G401.6 (cell line): ENCODE measurements at regions not wholly inside any gene's neighbourhood (a gene's known extent, or its start where the extent isn't known, plus 50 kb on each side); places are given as distances from the start of the nearest gene placed in this dataset.
A peak's percentile ranks its signal among the peaks of the same experiment; 100 is the strongest.

ENCODE experiments used
- FAIRE-seq: peaks from 2 replicates; lab custom pipeline; 2012; peaks lifted over from hg19 to GRCh38; lab: Jason Lieb, UNC

- FAIRE-seq: no peak
These were observed 393.8 kb downstream of the ZNF385D start for GRCh38 chr3:21357241-21357640.

DNA sequence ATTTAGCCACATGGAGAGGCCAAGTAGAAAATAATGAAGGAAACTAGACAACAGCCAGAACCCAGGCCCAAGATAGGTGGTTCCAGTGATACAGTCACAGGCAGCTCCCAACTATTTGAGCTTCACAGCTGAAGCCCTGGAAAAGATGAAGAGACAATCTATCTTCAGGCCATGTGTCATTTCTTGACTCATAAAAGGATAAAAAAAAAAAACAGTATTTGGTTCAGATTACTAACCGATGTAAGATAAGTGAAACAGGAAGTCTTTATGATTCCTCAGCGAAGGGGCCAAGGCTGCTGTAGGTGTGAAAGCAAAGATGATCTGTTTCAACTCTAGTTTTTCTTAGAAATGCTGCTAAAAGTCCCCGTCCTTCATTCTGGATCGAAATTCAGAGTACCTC is 394.6 kb downstream of the ZNF385D start:
- FAIRE-seq: no peak

DNA sequence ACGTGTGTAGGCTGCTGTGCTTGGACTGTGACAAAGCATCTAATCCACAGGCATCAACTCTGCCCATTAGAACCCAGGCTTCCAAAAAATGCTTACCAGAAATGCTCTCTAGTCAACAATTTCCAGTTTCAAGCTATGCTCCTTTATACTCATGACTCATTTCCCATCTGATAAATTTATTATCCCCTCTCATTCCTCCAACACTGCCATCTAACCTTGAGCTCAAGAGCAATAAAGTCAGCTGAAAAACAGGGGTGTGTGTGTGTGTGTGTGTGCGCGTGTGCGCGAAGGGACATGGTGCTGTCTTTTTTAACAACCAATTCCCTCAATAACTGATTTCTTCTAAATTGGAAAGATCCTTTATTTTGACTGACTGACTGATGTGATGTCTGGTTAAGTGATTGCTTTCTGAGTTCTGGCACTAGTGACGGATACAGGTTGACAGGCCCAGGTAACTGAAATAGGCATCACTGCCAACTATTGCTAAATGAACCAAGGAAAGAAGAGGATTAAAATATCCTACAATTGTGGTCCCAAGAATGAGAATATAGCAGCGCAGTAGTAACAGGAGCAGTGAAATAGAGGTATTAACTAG is 405.5 kb downstream of the ZNF385D start:
- no peak for FAIRE-seq

DNA sequence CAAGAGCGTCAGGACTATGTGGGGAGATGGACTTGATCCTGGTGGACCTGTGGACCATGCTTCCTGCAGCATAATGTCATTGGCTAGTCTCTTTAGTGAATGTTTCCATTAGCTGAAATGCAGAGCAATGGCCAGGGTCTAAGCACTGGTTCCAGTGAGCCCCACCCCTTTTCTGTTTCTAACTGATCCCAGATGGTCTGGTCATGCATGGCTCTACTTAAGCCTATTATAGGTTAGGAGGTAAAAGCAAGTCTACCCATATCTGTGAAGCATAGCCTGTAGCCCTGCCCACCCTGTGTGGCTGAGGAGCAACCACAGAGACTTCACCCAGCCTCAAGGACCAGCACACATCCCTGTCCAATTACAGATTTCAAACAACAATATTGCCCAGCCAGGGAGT is 419.2 kb downstream of the ZNF385D start:
- no peak for FAIRE-seq

DNA sequence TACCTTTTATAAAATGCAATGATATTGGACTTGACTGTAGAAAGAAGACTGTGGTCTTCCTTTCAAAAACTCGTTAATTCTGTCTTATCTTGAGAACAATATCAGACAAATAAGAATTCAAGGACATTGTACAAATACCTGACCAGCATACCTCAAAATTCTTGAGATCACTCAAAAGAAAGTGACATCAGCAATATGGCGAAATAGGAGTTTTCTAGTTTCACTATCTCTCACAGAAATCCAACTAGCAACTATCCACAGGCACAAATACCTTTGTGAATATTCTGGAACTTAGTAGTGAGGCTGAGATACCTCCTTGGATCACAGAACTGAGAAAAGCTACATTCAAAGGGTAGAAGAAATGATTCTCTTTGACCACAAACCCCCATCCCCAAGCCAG is 419.7 kb downstream of the ZNF385D start:
- no peak for FAIRE-seq

GRCh38 chr3:21330293-21330692 is 420.7 kb downstream of the ZNF385D start:
- no peak for FAIRE-seq

DNA sequence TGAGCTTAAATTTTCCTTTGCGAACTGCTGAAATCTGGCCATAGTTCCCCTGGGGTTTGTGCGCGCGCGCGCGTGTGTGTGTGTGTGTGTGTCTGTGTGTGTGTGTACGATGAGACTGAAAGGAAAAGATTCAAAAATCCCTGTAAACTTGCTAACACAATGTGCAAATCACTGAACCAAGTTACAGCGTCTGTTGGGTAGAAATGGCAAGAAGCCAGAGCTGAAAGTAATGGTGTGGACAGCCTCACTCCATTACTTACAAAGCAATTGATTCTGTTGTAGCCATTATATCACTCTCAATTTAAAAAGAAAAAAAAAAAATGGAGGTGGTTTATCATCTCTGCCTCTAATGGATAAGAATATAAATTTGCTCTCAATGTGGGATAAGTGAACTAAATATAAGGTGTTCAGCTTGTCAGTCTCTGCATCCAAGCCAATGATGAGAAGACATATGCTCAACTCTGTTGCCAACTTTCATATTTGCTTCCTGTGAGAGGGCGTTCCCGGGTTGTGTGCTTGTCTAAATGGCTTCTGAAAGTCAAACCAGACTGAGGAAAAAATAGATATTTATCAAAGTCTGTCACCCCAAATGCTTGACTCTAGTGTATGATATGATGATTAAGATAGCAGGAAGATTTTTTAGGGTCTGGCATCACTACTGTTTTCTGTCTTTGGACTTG is 422.2 kb downstream of the ZNF385D start:
- no peak for FAIRE-seq

DNA sequence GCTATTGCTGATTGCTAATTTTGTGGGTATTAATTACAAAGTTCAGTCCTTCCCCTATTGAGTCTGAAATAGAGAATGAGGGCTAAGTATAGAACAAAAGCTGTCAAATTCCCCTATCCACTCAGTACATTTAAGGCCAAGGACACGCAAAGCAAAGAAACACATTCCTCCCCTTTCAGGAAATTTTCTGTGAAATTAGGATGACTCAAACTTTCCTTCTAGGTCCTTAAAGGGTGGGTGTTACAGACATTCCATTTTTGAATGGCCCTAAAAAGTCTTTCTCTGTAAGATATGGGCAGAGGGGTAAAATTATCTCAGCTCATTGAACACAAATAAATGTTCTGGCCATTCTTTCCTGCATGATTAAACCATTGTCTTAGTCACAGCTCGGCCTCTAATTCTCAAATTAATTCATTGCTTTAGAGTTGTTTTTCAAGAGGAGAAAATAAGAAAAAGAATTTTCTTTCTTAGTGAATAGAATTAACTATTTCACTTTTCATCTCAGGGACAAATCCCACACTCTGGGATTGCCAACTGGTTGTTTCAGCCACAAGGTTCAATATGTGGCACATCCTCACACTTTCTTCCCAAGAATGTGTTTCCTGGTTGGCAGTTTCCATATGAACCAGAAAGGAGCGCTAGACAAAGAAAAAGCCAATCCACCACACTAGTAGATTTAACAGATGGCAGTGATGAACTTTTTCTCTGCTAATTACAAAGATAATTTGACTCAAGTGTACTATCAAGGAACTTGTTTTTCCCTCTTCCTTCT is 424.1 kb downstream of the ZNF385D start:
- FAIRE-seq: no peak

GRCh38 chr3:21314688-21315087 is 436.3 kb downstream of the ZNF385D start:
- no peak for FAIRE-seq

GRCh38 chr3:21310891-21311290 is 440.1 kb downstream of the ZNF385D start:
- no peak for FAIRE-seq

DNA sequence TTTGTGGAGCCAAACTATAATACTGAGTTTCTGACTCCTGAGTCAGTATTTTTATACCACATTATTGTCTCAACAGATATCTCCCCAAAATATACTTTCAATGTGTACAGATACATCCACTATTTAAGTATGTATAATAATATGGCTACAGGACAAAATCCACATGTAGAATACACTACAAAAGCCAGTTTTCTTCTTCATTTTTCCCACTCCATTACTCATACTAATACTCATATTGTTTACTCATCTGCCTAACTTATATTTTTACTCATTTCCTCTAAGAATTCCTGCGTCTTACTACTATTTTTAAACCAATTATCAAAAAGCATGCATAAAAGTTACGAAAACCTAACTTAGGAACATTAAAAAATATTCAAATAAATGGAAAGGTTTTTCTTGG is 440.8 kb downstream of the ZNF385D start:
- no peak for FAIRE-seq

GRCh38 chr3:21297304-21297703 is 453.7 kb downstream of the ZNF385D start:
- FAIRE-seq: no peak

- no peak for FAIRE-seq
These were observed 456.2 kb downstream of the ZNF385D start for GRCh38 chr3:21294768-21295167.

- FAIRE-seq: no peak
These were observed 458.0 kb downstream of the ZNF385D start for GRCh38 chr3:21292971-21293370.

- peak; percentile 87 for FAIRE-seq
These were observed 460.5 kb downstream of the ZNF385D start for GRCh38 chr3:21290557-21290956.

DNA sequence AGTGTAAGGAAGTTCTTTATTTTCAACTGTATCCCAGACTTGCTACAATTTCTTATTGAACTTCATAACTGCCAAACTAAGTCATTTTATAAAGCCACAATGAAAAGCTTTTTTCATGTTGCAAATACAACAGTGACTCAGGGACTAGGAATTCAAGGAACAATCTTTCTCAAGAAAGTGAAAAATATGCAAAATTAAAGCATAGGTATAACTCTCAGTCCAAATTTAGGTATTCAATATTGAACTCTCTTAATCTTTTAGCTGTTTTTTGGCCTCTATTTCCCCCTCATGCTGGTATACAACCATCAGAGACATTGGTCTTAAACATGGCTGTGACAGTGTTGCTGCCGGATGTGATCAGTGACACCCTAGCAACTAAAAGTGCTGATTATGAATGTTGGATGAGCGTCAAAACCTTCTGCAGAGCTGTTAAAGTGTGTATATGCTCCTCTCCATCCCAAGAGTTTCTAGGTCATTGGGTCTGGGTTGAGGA is 476.9 kb downstream of the ZNF385D start:
- FAIRE-seq: no peak

DNA sequence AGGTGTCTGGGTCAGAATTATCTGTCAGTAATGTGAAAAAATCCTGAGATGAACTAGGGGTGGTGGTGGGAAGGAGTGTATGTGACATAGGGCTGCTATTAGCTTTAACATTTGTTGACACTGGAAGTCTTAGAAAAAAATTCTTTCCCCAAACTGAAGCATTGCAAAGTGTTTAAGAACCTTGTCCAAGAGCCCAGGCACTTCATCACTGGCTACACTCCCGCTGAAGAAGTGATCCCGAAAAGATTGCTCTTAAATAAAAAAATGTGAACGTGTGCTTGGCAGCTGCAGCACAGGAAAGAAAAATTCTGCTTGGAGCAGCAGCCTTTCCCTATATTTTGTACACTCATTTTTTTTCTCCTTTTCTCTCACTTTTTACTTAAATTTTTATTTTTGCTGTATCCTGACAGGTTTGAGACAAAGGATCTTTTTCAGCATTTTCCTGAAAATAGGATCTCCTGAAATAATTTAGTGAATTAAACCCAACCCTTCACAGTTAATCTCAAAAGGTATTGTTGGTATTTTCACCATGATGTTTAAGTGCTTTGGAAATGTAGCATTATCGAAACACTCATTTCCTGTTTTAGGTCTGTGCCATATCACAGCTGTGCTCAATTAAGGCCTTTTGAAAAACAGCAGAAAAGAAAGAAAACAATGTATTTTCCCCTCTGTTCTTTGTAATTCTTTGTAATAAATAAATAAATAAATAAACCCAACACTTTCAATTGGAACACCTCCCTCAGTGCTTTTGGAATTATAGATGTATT is 477.6 kb downstream of the ZNF385D start:
- FAIRE-seq: no peak

DNA sequence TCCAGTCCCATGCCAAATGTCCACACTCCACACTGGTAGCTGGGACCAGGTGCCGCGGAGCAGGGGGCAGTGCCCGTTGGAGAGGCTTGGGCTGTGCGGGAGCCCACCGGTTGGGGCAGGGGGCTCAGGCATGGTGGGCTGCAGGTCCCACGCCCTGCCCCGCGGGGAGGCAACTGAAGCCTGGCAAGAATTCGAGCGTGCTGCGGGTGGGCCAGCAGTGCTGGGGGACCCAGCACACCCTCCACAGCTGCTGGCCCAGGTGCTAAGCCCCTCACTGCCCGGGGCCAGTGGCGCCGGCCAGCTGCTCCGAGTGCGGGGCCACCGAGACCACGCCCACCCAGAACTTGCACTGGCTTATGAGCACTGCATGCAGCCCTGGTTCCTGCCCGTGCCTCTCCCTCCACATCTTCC is 479.4 kb downstream of the ZNF385D start:
- FAIRE-seq: no peak

- no peak for FAIRE-seq
These were observed 481.1 kb downstream of the ZNF385D start for GRCh38 chr3:21269882-21270281.

DNA sequence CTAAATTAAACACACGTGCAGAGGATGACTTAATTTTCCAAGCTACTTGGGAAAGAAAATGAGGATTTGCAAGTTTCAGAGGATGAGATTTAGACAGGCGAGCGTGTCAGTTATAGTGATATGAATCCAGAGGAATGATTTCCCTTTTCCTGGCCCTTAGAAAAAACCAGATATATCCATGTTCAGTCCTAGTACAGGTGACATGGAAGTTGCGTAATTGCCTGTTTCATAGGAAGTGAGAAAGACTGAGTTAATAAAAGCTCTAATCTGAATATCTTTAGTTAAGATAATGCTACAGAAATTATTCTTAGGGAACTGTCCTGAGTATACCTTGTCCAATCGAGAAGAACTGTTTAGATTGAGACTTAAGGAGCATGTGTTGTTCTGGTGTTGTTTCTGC is 490.5 kb downstream of the ZNF385D start:
- no peak for FAIRE-seq

DNA sequence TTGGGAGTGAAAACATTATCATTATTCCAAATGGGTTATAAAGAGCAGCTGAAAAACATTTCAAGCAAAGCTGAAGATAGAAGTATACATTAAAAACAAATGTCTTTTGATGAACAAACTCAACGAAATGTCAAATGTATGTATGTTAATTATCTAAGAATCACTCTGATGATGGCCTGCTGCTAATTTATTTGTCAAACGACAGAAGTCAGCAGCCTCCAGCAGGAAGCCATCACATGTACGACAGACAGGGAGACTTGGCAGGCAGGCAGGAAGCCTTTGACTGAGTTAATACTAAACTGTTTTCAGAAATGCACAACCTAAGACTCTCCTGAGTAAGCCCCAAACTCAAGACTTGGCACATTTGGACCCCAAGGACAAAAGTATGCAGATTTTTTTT is 491.1 kb downstream of the ZNF385D start:
- no peak for FAIRE-seq

DNA sequence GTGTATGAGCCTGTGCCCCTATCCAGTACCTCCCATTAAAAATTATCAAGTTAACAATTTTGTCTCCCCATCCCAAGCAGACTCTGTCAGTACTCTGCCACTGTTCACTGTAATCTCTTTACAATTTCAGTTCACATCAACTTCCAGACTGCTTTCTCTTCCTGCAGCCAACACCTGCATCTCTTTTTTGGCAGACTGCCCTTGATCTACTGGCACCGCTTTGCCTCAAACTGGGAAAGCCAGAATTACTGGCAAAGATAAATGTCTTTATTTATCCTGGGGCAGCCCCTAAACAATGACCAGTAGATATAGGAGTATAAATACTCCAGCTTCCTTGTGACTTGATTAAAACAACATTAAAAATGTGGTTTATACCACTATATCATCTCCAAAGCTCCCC is 494.1 kb downstream of the ZNF385D start:
- FAIRE-seq: no peak

DNA sequence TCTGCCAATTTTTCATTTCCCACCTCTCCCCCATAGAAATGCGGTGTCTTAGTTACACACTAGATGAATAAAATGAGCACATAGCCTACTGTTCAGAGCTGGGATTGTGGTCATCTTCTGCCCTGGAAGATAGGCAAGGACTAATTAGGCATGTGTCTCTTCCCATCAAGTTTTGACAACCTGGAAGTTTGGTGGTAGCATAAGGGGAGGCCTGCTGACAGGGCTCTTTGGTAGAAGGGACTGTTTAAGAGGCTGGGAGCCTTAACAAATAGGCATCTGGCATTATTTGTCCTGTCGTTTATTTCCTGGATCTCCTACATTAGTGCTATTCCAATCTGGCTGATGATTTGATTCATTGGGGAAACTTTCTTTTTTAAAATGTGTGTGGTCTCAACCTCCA is 512.3 kb downstream of the ZNF385D start:
- no peak for FAIRE-seq
